AG10803 (cell line): ENCODE measurements at regions not wholly inside any gene's neighbourhood (a gene's known extent, or its start where the extent isn't known, plus 50 kb on each side); places are given as distances from the start of the nearest gene placed in this dataset.

Source experiments
- DNase-seq: peaks from one replicate; pipeline ENCODE4 v3.0.0; 2010; ENCODE audit warnings: low read depth
- H3K4me3 ChIP-seq: 2 replicates; pipeline ENCODE4 v1.5.1; 2011; ENCODE audit warnings: mild to moderate bottlenecking, low read length, control low read depth
- TF ChIP-seq, protein P1 (sequence below): conservative IDR thresholded peaks from 2 replicates; pipeline ENCODE4 v1.5.1; 2011; ENCODE audit warnings: mild to moderate bottlenecking, low read length, control low read depth, inconsistent platforms

DNA sequence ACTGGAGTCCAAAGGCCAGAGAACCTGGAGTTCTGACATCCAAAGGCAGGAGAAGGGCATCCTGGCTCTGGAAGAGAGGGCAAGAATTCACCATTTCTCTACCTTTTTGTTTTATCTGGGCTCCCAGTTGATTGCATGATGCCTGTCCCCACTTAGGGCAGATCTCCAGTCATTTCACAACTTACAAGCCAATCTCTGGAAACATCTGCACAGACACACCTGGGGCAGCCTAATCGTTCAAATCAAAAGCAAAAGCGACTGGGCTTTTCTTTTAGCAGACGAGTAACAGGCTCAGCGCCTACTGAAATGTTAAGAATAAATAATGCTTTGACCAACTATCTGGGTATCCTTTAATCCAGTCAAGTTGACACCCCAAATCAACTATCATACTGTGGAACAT is 136.0 kb upstream of the NPY2R start:
- TF ChIP-seq, protein P1, sequence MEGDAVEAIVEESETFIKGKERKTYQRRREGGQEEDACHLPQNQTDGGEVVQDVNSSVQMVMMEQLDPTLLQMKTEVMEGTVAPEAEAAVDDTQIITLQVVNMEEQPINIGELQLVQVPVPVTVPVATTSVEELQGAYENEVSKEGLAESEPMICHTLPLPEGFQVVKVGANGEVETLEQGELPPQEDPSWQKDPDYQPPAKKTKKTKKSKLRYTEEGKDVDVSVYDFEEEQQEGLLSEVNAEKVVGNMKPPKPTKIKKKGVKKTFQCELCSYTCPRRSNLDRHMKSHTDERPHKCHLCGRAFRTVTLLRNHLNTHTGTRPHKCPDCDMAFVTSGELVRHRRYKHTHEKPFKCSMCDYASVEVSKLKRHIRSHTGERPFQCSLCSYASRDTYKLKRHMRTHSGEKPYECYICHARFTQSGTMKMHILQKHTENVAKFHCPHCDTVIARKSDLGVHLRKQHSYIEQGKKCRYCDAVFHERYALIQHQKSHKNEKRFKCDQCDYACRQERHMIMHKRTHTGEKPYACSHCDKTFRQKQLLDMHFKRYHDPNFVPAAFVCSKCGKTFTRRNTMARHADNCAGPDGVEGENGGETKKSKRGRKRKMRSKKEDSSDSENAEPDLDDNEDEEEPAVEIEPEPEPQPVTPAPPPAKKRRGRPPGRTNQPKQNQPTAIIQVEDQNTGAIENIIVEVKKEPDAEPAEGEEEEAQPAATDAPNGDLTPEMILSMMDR, result no peak
- no peak for DNase-seq
- H3K4me3 ChIP-seq, result no peak overlapping the region

DNA sequence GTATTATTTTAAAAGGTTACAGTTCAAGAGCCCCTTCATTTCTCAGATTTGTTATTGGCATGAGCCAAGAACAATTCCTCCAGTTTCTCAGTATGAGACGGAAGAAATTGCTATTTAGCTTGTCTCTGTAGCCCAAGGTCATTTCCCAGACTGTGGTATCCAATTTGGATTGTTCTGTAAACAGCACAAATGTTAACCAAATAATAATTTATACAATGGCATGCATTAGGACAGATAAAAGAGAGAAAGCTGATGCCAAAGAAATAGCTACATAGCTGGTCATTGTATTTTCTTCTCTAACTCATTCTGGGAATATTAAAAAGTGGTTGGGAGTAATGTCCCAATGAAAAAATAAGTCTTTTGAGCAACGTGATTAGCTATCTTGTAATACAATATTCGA is 134.6 kb upstream of the NPY2R start:
- TF ChIP-seq, protein P1, result no peak
- no peak for DNase-seq
- no peak overlapping the region for H3K4me3 ChIP-seq

DNA sequence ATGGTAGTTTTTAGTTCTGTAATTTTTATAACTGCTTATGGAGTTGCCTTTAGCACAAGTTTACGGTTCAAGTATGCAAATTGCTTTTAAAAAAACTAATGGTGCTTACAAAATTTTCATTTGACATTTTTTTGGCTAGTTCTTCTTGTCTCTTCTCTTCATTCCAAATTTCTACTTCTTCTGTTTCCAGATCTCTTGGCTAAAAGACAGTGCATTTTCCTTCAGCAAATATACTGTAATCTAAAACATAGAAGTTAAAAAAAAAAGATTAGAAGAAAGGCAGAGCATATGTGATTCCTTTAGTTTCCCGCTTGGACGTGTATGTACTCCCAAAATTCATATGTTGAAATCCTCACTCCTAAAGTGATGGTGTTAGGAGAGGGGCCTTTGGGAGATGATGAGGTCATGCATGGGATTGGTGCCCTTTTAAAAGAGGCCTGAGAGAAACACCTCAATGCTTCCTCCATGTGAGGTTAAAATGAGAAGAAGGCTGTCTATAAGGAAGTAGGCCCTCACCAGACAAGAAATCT is 132.1 kb upstream of the NPY2R start:
- DNase-seq, result no peak
- H3K4me3 ChIP-seq, result no peak overlapping the region
- TF ChIP-seq, protein P1, result no peak

DNA sequence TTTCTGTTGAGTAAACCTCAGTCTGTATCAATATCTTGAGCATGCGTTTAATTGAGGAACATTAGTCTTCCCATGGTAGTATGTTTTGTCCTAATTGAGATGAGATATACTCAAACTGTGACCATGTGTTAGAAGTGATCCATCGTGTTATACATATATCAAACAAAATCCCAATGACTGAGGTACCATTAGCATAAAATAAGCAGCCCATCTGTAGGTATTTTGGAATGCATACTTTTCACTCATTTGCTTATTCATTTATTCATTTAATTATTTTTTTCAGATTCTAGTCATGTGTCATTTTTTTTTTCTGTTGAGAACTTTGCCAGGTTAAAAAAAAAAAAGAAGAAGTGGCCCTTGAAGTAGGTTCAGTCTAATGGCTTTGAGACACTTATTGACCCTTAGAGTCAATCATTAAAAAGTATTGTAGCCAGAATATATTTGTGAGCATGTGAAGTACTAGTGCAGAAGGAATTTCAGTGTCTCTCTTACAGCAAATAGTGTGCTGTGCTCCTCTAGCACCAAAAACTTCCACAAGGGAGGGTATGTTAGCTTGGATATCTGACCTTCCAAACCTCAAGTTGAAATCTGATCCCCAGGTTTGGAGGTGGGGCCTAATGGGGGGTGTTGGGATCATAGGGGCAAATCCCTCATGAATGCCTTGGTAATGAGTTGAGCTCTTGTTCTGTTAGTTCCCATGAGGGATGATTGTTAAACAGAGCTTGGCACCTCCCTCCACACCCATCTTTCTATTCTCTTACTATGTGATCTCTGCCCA is 130.8 kb upstream of the NPY2R start:
- no peak for DNase-seq
- TF ChIP-seq, protein P1, result no peak
- no peak overlapping the region for H3K4me3 ChIP-seq

DNA sequence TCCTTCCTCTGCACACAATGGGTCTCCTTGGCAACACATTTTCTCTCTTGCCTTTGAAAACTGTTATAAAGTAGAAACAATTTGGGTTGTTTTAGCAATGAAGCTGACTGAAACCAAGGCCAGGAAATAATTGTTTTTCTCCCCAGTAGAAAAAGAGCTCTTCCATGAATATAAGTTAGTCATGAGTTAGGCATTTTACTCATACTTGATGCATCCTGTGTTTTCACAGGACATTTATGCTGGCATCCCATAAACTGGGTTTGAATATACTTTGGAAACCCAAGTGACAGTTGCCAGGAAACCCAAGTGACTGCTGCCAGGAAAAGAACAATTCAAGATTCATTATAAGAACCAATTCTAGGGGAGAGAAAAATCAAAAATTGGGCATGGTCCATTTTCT is 128.6 kb upstream of the NPY2R start:
- TF ChIP-seq, protein P1, result no peak
- DNase-seq, result peak; percentile 6

DNA sequence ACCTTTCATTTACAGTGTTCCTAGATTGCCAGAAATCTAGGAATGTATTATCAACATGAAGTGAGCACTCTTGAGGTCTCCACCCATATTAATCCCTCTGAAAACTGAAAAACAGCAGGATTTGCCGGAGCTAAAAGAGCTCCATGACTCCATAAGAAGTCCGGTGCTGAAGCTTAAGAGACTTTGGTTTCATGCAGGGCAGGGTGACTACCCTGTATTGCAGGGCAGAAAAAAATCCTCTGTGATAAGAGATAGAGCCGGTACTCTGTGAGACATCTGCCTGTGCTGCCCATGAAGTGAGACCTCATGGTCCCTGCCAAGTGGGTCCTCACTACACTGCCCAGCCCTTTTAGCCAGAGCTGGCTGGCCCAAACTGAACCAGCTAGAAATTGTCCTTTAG is 127.2 kb upstream of the NPY2R start:
- DNase-seq, result no peak
- no peak overlapping the region for H3K4me3 ChIP-seq
- TF ChIP-seq, protein P1, result no peak

More for the DNA sequence above, 128.6 kb upstream of the NPY2R start:
- H3K4me3 ChIP-seq, result no peak overlapping the region
